Left colon (tissue), 2 donors: ENCODE measurements at regions not wholly inside any gene's neighbourhood (a gene's known extent, or its start where the extent isn't known, plus 50 kb on each side); places are given as distances from the start of the nearest gene placed in this dataset.
"Not testable (repeated sequence)": the region's sequence is repeated elsewhere in the genome, so short reads cannot be mapped to it uniquely, and the experiment has no call there.

ENCODE experiments used
- ATAC-seq: fragments of 200-7000 bp; cut with Tn5 transposase; one replicate; pipeline ENCODE4 v1.9.1; 2020; ENCODE audit warnings: mild to moderate bottlenecking, moderate library complexity
- DNase-seq, 2 donors: peaks; one replicate each; pipeline ENCODE4 v3.0.0-alpha.2; 2020
- intact Hi-C, 2 donors: fragments of 100-400 bp; cut with DNase I in 1 of 2; cut with micrococcal nuclease in 1 of 2; formaldehyde crosslinking; loops; one replicate each; pipeline versions ENCODE4 v1.11.2 to v1.14.0; 2022; cut with DNase I, micrococcal nuclease
- donor health status: DM: no; HTN: no; CAD: no.
- donor health status: DM: yes; HTN: yes; CAD: no.

DNA sequence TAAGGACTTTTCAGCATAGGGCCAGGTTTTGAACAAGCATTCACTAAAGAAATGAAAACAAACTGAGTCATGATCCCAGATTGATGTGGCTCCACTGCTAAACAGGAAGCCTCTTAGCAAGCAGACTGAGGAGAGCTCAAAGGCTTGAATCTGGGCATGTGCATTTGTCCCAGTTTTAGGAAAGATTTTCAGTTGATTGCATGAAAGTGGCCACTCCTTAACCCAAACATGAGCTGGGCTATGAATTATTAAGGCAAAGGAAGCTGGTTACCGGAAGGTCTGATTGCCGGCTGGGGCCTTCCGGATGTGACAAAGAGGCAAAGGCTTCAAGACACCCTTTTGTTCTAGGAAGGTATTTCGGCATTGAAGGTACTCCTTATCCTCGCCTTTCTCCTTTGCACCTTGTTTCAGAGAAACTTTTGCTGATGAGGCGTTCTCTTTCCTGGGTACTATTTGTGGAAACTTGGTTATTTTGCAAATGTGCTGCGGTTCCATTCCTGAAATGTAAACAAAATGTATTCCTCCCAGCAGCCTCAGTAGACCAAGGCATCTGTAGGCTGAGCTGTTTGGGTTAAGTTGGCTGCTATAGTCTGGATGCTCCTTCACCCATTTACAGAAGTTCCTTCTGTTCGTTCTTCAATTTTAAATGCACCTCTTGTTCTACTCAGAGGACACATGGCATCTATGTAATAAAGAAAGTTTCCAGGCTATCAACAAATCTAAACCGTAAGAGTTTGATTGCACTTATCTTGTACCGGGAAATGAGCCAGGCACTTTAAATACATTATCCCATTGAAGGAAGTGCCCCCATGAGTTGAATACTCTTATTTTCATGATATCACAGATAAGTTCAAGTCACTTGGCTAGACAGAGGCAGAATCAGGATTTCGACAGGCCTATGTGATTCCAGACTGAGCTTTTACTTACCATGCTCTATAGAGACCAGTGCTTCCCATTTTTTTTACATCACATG lies 115.6 kb upstream of the METAP2 start:
- DNase-seq = no peak
- peak; percentile 92 for ATAC-seq
- intact Hi-C loops = no loop called here

GRCh38 chr12:95365912-95366311 lies 108.0 kb upstream of the METAP2 start:
- DNase-seq = no peak
- intact Hi-C loops = no loop called here
- ATAC-seq = peak; percentile 32

GRCh38 chr12:95368931-95369330 lies 105.0 kb upstream of the METAP2 start:
- ATAC-seq = no peak
- intact Hi-C loops = no loop called here

DNA sequence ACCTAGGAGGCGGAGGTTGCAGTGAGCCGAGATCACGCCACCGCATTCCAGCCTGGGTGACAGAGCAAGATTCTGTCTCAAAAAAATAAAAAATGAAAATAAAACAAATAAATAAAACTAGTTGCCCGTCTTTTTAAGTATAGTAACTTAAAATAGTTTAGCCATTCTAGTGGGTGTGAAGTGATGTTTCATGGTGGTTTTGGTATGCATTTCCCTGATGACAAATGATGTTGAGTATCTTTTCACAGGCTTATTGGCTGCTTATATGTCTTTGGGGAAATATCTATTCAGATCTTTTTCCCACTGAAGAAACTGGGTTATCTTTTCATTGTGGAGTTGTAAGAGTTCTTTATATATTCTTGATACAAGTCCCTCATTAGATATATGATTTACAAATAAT lies 102.4 kb upstream of the METAP2 start:
- intact Hi-C loops = no loop called here
- DNase-seq = no peak
- no peak for ATAC-seq

More at GRCh38 chr12:95368931-95369330, 105.0 kb upstream of the METAP2 start:
- DNase-seq = no peak

DNA sequence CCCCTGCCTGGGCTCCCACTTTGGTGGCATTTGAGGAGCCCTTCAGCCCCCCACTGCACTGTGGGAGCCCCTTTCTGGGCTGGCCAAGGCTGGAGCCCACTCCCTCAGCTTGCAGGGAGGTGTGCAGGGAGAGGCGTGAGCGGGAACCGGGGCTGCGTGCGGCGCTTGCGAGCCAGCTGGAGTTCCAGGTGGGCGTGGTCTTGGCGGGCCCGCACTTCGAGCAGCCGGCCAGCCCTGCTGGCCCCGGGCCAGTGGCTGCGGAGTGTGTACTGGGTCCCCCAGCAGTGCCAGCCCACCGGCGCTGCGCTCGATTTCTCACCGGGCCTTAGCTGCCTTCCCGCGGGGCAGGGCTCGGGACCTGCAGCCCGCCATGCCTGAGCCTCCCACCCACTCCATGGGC lies 94.5 kb upstream of the METAP2 start:
- DNase-seq, intact Hi-C loops, ATAC-seq: not testable (repeated sequence)

DNA sequence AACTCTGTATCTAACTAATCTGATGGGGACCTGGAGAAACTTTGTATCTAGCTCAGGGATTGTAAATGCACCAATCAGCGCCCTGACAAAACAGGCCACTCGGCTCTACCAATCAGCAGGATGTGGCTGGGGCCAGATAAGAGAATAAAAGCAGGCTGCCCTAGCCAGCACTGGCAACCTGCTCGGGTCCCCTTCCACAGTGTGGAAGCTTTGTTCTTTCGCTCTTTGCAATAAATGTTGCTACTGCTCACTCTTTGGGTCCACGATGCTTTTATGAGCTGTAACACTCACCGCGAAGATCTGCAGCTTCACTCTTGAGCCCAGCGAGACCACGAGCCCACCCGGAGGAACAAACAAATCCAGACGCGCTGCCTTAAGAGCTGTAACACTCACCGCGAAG lies 93.6 kb upstream of the METAP2 start:
- DNase-seq, intact Hi-C loops, ATAC-seq: not testable (repeated sequence)

- ATAC-seq (no peak), DNase-seq (no peak)
- intact Hi-C loops = no loop called here
These were observed 92.8 kb upstream of the METAP2 start for GRCh38 chr12:95380997-95381786.

GRCh38 chr12:95383920-95384319 lies 90.0 kb upstream of the METAP2 start:
- peak in 1 of 2 donors; percentile 9 for DNase-seq
- intact Hi-C loops, ATAC-seq: not testable (repeated sequence)

DNA sequence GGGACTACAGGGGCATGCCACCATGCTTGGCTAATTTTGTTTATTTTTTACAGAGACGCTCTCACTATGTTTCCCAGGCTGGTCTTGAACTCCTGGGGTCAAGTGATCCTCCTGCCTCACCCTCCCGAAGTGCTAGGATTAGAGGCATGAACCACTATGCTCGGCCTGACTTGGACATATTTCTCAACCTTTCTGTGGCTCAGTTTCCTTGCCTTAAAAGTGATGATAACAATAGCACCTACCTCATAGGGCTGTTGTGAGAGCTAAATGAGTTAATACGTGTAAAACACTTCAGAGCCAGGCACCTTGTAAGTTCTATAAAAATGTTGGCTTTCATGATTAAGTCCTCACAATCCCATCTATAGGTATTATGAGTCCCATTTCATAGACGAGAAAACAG lies 89.2 kb upstream of the METAP2 start:
- intact Hi-C loops = no loop called here
- DNase-seq (no peak), ATAC-seq (no peak)

DNA sequence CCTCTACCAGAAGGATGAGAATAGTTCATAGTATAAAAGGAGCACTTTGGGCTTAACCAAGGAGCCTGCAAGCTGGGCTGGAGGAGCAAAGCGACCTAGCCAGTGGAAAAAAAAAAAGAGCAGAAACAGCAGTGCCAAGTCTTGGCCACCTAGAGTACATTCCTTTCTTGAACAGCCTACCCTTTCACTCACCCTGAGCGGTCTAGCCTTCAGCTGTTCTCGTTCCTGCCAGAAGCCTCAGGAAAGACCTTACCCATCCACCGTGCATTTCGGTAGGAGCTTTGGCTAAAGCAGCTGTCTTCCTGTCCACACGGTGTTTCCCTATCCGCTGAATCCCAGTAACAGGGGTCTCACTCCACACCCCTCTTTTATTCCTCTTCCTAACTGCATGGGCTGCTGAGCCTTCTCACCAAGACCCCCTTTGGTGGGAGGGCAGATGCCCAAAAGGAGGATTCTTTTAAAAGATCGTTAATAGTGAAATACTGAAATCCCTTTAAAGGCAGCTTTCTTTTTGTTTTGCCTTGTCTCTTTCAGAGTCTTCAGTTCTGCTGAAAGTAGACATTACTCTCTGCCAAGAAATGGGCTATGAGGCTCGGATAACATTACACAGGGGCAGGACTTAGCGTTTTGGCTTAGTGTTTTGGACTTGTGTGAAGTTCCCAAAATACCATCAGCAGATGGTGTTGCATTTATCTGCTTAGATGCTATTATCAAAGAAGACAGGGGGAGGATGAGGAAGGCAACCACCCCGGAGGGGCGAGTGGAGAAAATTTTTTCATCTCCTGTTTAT lies 88.5 kb upstream of the METAP2 start:
- intact Hi-C loops = no loop called here
- no peak for ATAC-seq
- peak in 1 of 2 donors; percentile 32 for DNase-seq

DNA sequence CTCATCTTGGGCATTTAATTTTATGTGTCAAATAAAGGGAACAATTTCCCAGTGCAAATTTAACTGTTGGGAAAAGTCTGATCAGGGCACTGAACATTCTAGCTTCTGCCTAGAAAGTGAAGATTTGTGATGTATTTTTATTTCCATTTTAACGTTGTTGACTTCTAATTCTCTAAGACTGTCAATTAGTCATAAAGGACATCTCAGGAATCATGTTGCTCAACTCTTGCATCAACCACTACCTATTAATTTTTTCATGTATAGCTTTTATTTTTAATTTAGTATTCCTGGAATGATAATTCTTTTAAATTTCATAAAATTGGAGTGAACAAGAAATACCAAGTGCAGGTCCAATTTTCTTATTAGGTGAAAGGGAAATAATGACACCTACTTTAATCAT lies 87.9 kb upstream of the METAP2 start:
- DNase-seq (no peak), ATAC-seq (no peak)
- intact Hi-C loops = no loop called here

DNA sequence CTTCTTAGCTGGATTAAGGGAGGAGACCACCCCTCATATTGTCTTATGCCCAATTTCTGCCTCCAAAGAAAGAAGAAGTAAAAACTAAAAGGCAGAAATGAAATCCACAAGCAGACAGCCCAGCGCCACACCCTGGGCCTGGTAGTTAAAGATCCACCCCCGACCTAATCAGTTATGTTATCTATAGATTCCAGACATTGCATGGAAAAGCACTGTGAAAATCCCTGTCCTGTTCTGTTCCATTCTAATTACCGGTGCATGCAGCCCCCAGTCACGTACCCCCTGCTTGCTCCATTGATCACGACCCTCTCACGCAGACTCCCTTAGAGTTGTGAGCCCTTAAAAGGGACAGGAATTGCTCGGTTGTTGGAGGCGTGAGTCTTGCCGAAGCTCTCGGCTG lies 85.7 kb upstream of the METAP2 start:
- ATAC-seq, DNase-seq, intact Hi-C loops: not testable (repeated sequence)

DNA sequence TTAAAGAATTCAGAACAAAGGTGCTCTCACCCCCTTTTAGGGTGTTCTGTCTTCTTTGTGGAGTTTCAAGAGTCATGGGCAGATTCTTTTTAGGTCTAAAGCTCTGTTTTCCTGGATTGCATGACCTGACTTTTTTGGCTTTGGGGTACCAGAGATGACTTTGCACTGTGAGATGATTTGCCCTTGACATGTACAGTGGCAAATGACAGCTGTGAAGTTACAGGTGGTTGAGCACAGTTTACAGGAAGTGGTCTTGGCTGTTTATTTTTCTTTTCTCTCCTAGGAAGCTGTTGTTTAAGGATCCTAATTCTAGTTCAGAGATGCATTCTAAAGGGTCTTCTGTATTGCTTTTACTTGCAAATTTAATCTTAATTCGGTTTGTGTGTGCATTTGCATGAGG lies 83.8 kb upstream of the METAP2 start:
- DNase-seq (no peak), ATAC-seq (no peak)
- intact Hi-C loops = no loop called here

DNA sequence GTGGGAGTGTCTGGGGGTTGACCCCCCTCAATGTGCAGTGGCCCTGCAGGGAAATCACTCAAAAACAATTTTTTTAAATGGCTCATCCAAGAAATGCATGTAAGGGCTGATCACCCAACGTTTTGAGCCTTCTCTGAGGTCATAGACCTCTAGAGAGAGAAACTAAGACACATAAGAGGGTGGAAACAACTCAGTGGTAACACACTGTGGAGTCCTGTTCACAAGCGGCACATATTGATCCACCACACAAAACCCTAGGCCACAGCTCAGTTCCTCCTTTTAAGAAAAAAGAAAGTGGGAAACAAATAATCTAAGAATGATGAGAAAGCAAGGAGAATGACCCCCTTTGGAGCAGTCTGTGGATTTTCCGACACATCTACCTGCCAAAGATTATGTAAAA lies 83.0 kb upstream of the METAP2 start:
- intact Hi-C loops = no loop called here
- no peak for ATAC-seq
- no peak for DNase-seq

DNA sequence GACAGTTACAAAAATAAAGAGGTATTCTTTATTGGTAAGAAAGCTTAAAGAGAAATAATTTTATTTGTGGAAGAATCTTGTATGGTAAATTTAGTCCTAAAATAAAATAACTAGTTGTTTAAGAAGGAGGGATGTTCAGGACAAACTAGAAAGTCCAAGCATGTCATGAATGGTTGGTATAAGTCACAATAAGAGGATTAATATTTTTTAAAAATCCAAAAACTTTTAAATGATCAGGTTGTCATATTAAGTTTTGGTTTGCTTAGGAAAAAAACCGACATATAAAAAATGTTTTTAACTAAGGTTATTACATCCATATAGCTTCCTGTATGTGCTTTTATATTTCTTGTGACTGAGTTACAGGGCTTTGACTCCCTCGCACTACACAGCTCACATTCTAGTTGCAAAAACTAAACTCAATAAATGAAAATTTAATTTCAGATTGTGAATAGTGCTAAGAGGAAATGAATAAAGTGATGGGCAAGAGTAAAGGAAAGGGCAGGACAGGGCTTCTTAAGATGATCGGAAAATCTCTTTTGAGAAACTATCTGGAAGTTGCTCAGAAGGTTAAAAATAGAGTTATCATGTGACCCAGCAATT lies 80.7 kb upstream of the METAP2 start:
- intact Hi-C loops = no loop called here
- no peak for ATAC-seq
- no peak for DNase-seq

DNA sequence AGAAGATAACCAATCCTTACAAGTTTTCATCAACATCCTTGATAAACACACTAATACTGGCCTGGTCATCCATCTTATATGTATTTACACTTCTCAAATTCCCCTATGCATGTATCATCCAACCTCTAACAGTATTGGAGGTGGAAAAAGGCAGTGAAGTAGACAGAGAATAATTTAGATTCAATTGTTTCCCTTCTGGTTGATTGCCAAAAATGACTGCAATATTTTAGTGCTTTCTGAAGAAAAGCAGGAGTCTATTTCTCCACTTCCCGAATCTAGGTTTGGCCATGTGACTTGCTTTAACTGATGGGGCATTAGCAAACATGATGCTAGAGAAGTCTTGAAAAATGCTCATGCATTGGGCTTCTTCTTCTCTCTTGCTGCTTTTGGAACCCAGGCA lies 78.3 kb upstream of the METAP2 start:
- DNase-seq (no peak), ATAC-seq (no peak)
- intact Hi-C loops = no loop called here

GRCh38 chr12:95396849-95397468 lies 77.0 kb upstream of the METAP2 start:
- intact Hi-C loops = no loop called here
- ATAC-seq (no peak), DNase-seq (no peak)

- DNase-seq = no peak
- intact Hi-C loops = no loop called here
- ATAC-seq = no peak
These were observed 76.4 kb upstream of the METAP2 start for GRCh38 chr12:95397571-95397970.
